ENCODE measurements at regions not wholly inside any gene's neighbourhood (a gene's known extent, or its start where the extent isn't known, plus 50 kb on each side); places are given as distances from the start of the nearest gene placed in this dataset.

DNA sequence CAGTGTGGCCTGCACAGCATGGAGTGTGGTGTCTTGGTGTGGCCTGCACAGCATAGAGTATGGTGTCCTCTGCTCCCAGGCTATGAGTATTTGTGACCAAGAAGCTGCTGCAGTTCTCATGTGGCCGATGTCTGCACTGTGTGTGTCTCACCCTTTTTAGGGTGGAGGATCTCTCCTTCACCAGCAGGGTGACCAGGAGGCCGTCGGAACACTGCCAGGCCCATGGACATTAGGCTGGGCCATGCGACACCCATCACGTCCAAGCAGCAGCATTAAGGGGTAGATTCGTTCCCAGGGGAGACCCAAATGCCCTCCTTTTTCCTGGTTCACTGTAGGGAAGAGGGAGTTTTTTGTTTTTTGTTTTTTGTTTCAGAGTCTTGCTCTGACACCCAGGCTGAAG is 115.3 kb upstream of the SPIN1 start:
- TF ChIP-seq EZH2 (IDR thresholded peaks at IDR 0.05; ENCODE audit: borderline replicate concordance, low read depth, low read length, poor library complexity, severe bottlenecking), result no peak
- TF ChIP-seq CTCF (conservative IDR thresholded peaks at IDR 0.05; ENCODE audit: low read depth, low read length), result no peak
